ENCODE measurements at regions not wholly inside any gene's neighbourhood (a gene's known extent, or its start where the extent isn't known, plus 50 kb on each side); places are given as distances from the start of the nearest gene placed in this dataset.

GRCh38 chr15:39139431-39140059, 441.3 kb upstream of the THBS1 start:
- Histone ChIP-seq H3K4me1 (ENCODE audit: control insufficient read depth, low read length) (no peaks in the 10 kb centered on the region), H3K27me3 (ENCODE audit: control insufficient read depth, low read length) (no peaks in the 10 kb centered on the region), H3K36me3 (ENCODE audit: control insufficient read depth, low read length) (no peaks in the 10 kb centered on the region), H3K9me3 (ENCODE audit: control insufficient read depth, insufficient read depth, low read length) (no peaks in the 10 kb centered on the region), H3K4me3 (ENCODE audit: low read length) (no peak overlapping the region), H4K20me1 (ENCODE audit: control insufficient read depth, insufficient read depth, low read depth, low read length) (no peaks in the 10 kb centered on the region), H3K79me2 (ENCODE audit: control insufficient read depth, low read length) (no peaks in the 10 kb centered on the region), H3K27ac (ENCODE audit: low read depth, low read length) (no peak overlapping the region), H3K9me2 (replicated peaks; ENCODE audit: control insufficient read depth, low read length) (no peaks in the 10 kb centered on the region), H3K4me2 (ENCODE audit: low read length) (no peak overlapping the region), H3F3A (ENCODE audit: control insufficient read depth, insufficient read depth) (no peaks in the 10 kb centered on the region)
- TF ChIP-seq EZH2phosphoT487 (IDR thresholded peaks at IDR 0.05; ENCODE audit: borderline replicate concordance, low read length) (no peak), CTCF (IDR thresholded peaks at IDR 0.05; ENCODE audit: low read depth, low read length, poor library complexity, severe bottlenecking) (no peak)

- Histone ChIP-seq H3K27me3 (ENCODE audit: control insufficient read depth, low read length) (no peaks in the 10 kb centered on the region), H3K4me2 (ENCODE audit: low read length) (no peak overlapping the region), H3K27ac (ENCODE audit: low read depth, low read length) (no peak overlapping the region), H3K4me1 (ENCODE audit: control insufficient read depth, low read length) (no peaks in the 10 kb centered on the region), H3K36me3 (ENCODE audit: control insufficient read depth, low read length) (no peaks in the 10 kb centered on the region), H3K4me3 (ENCODE audit: low read length) (no peak overlapping the region), H3K9me2 (replicated peaks; ENCODE audit: control insufficient read depth, low read length) (no peaks in the 10 kb centered on the region), H3K79me2 (ENCODE audit: control insufficient read depth, low read length) (no peaks in the 10 kb centered on the region), H3K9me3 (ENCODE audit: control insufficient read depth, insufficient read depth, low read length) (no peaks in the 10 kb centered on the region), H4K20me1 (ENCODE audit: control insufficient read depth, insufficient read depth, low read depth, low read length) (no peaks in the 10 kb centered on the region), H3F3A (ENCODE audit: control insufficient read depth, insufficient read depth) (no peaks in the 10 kb centered on the region)
- TF ChIP-seq EZH2phosphoT487 (IDR thresholded peaks at IDR 0.05; ENCODE audit: borderline replicate concordance, low read length) (no peak), CTCF (IDR thresholded peaks at IDR 0.05; ENCODE audit: low read depth, low read length, poor library complexity, severe bottlenecking) (no peak)
Observed at GRCh38 chr15:39140060-39140604, 440.7 kb upstream of the THBS1 start.

DNA sequence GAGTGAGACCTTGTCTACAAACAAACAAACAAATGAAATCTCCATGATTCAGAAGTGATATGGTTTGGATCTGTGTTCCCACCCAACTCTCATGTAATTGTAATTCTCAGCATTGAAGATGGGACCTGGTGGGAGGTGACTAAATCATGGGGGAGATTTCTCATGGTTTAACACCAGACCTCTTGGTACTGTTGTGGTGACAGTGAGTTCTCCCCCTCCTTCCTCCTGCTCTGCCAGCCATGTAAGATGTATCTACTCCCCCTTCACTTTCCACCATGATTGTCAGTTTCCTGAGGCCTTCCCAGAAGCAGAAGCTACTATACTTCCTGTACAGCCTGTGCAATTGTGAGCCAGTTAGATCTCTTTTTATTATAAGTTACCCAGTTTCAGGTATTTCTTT, 438.4 kb upstream of the THBS1 start:
- Histone ChIP-seq H3K27ac (ENCODE audit: low read depth, low read length) (no peak overlapping the region), H3K9me3 (ENCODE audit: control insufficient read depth, insufficient read depth, low read length) (no peaks in the 10 kb centered on the region), H3K79me2 (ENCODE audit: control insufficient read depth, low read length) (no peaks in the 10 kb centered on the region), H3K9me2 (replicated peaks; ENCODE audit: control insufficient read depth, low read length) (no peaks in the 10 kb centered on the region), H3K4me1 (ENCODE audit: control insufficient read depth, low read length) (no peaks in the 10 kb centered on the region), H3K4me3 (ENCODE audit: low read length) (no peak overlapping the region), H4K20me1 (ENCODE audit: control insufficient read depth, insufficient read depth, low read depth, low read length) (no peaks in the 10 kb centered on the region), H3F3A (ENCODE audit: control insufficient read depth, insufficient read depth) (no peaks in the 10 kb centered on the region), H3K27me3 (ENCODE audit: control insufficient read depth, low read length) (no peaks in the 10 kb centered on the region), H3K36me3 (ENCODE audit: control insufficient read depth, low read length) (no peaks in the 10 kb centered on the region), H3K4me2 (ENCODE audit: low read length) (no peak overlapping the region)
- TF ChIP-seq CTCF (IDR thresholded peaks at IDR 0.05; ENCODE audit: low read depth, low read length, poor library complexity, severe bottlenecking) (no peak), EZH2phosphoT487 (IDR thresholded peaks at IDR 0.05; ENCODE audit: borderline replicate concordance, low read length) (no peak)
